ENCODE measurements at regions not wholly inside any gene's neighbourhood (a gene's known extent, or its start where the extent isn't known, plus 50 kb on each side); places are given as distances from the start of the nearest gene placed in this dataset.
"Not testable (repeated sequence)": the region's sequence is repeated elsewhere in the genome, so short reads cannot be mapped to it uniquely, and the experiment has no call there.

GRCh38 chrX:10469-11458 is 270.4 kb upstream of the PLCXD1 start:
- not testable (repeated sequence) for DNase-seq

- DNase-seq, result not testable (repeated sequence)
Measured at GRCh38 chrX:13821-14443, 267.2 kb upstream of the PLCXD1 start.

GRCh38 chrX:14452-14851 is 266.7 kb upstream of the PLCXD1 start:
- DNase-seq, result peak; percentile 16 to 20

- not testable (repeated sequence) for DNase-seq
Measured at GRCh38 chrX:18768-19454, 262.3 kb upstream of the PLCXD1 start.

GRCh38 chrX:19455-19827 is 261.7 kb upstream of the PLCXD1 start:
- not testable (repeated sequence) for DNase-seq

- DNase-seq, result peak; percentile 24 to 40
Measured at GRCh38 chrX:19912-20571, 261.1 kb upstream of the PLCXD1 start.

- not testable (repeated sequence) for DNase-seq
Measured at GRCh38 chrX:24139-24538, 257.0 kb upstream of the PLCXD1 start.

Data from activated T-cell treated with anti-CD3 and anti-CD28 coated beads, Interleukin-2, amount 50 U/mL, for 48 hours (primary cell).